Smooth muscle cell (in vitro differentiated cells): ENCODE measurements at regions not wholly inside any gene's neighbourhood (a gene's known extent, or its start where the extent isn't known, plus 50 kb on each side); places are given as distances from the start of the nearest gene placed in this dataset.

Experiments used
- DNase-seq: peaks from one replicate; lab custom pipeline; 2025; ENCODE audit not compliant: unreplicated experiment; lab: John Stamatoyannopoulos, UW
- H2AFZ ChIP-seq: fragments of 200-600 bp; sonication (generic); 2 replicates; pipeline ENCODE4 v1.6.0; 2016; ENCODE audit warnings: antibody characterized with exemption, low read depth, mild to moderate bottlenecking
- H3F3A ChIP-seq: fragments of 200-600 bp; sonication (generic); 2 replicates; pipeline ENCODE4 v1.6.0; 2017; ENCODE audit warnings: antibody characterized with exemption, low read depth
- H3K27ac ChIP-seq: fragments of 200-600 bp; sonication (generic); 2 replicates; pipeline ENCODE4 v1.5.1; 2016; ENCODE audit warnings: low read depth, mild to moderate bottlenecking
- H3K27me3 ChIP-seq: fragments of 200-600 bp; sonication (generic); 2 replicates; pipeline ENCODE4 v1.6.1; 2016; ENCODE audit warnings: low read depth, mild to moderate bottlenecking
- H3K36me3 ChIP-seq: fragments of 200-600 bp; sonication (generic); 2 replicates; pipeline ENCODE4 v1.5.1; 2016; ENCODE audit warnings: low read depth
- H3K4me1 ChIP-seq: fragments of 200-600 bp; sonication (generic); 2 replicates; pipeline ENCODE4 v1.5.1; 2016; ENCODE audit warnings: low read depth
- H3K4me2 ChIP-seq: fragments of 200-600 bp; sonication (generic); 2 replicates; pipeline ENCODE4 v1.6.0; 2016; ENCODE audit warnings: mild to moderate bottlenecking
- H3K4me3 ChIP-seq: fragments of 200-600 bp; sonication (generic); 2 replicates; pipeline ENCODE4 v1.5.1; 2016; ENCODE audit warnings: mild to moderate bottlenecking
- H3K79me2 ChIP-seq: fragments of 200-600 bp; sonication (generic); 2 replicates; pipeline ENCODE4 v1.6.0; 2016; ENCODE audit warnings: low read depth, mild to moderate bottlenecking
- H3K9ac ChIP-seq: fragments of 200-600 bp; sonication (generic); 2 replicates; pipeline ENCODE4 v1.6.0; 2016; ENCODE audit warnings: low read depth
- H3K9me3 ChIP-seq: fragments of 200-600 bp; sonication (generic); replicated peaks from 2 replicates; pipeline ENCODE4 v1.5.1; 2016; ENCODE audit warnings: low read depth
- H4K20me1 ChIP-seq: fragments of 200-600 bp; sonication (generic); 2 replicates; pipeline ENCODE4 v1.6.0; 2016; ENCODE audit warnings: low read depth
- CTCF ChIP-seq: fragments of 200-600 bp; sonication (generic); IDR thresholded peaks from 2 replicates; pipeline ENCODE4 v1.5.1; 2017; ENCODE audit warnings: borderline replicate concordance, mild to moderate bottlenecking, antibody characterized with exemption; ENCODE audit not compliant: insufficient read depth, poor library complexity, severe bottlenecking
- WGBS: methylation state at CpG from one replicate; pipeline ENCODE4 v1.1.7; 2016; ENCODE audit warnings: low lambda C conversion rate; 5-methylcytosine and 5-hydroxymethylcytosine counted together

GRCh38 chr5:56340196-56340980 is 107.3 kb upstream of the ANKRD55 start:
- Histone ChIP-seq H3F3A (no peaks in the 10 kb centered on the region), H3K9ac (no peak overlapping the region), H3K36me3 (no peaks in the 10 kb centered on the region), H3K4me3 (no peak overlapping the region), H3K4me1 (no peaks in the 10 kb centered on the region), H3K27me3 (no peaks in the 10 kb centered on the region), H3K9me3 (no peaks in the 10 kb centered on the region), H3K79me2 (no peaks in the 10 kb centered on the region), H3K4me2 (no peak overlapping the region), H3K27ac (no peak overlapping the region), H2AFZ (no peak overlapping the region), H4K20me1 (no peaks in the 10 kb centered on the region)
- no peak for DNase-seq
- WGBS = 90% methylated on average over 3 of the region's 3 CpGs
- TF ChIP-seq CTCF = no peak

- Histone ChIP-seq H3K79me2 (no peaks in the 10 kb centered on the region), H3F3A (no peaks in the 10 kb centered on the region), H3K27me3 (no peaks in the 10 kb centered on the region), H3K9me3 (no peaks in the 10 kb centered on the region), H2AFZ (no peak overlapping the region), H3K9ac (no peak overlapping the region), H3K36me3 (peaks cover 5% of the 10 kb centered on the region), H3K4me3 (no peak overlapping the region), H3K4me2 (no peak overlapping the region), H4K20me1 (no peaks in the 10 kb centered on the region), H3K4me1 (no peaks in the 10 kb centered on the region), H3K27ac (no peak overlapping the region)
- 71% methylated on average over 4 of the region's 4 CpGs for WGBS
- TF ChIP-seq CTCF = no peak
- no peak for DNase-seq
Measured at GRCh38 chr5:56339732-56340131, 106.6 kb upstream of the ANKRD55 start.

GRCh38 chr5:56337715-56338319 is 104.7 kb upstream of the ANKRD55 start:
- H3F3A ChIP-seq = peaks cover under 1% of the 10 kb centered on the region
- no peaks in the 10 kb centered on the region for H3K4me1 ChIP-seq
- no peaks in the 10 kb centered on the region for H3K79me2 ChIP-seq
- no peak for DNase-seq
- H3K4me3 ChIP-seq = no peak overlapping the region
- 92% methylated on average over 5 of the region's 5 CpGs for WGBS
- no peak overlapping the region for H3K9ac ChIP-seq
- peaks cover 5% of the 10 kb centered on the region for H3K9me3 ChIP-seq
- peaks cover 7% of the 10 kb centered on the region for H3K36me3 ChIP-seq
- no peak for TF ChIP-seq CTCF
- H4K20me1 ChIP-seq = no peaks in the 10 kb centered on the region
- H3K27me3 ChIP-seq = no peaks in the 10 kb centered on the region
- no peak overlapping the region for H2AFZ ChIP-seq
- no peak overlapping the region for H3K27ac ChIP-seq
- H3K4me2 ChIP-seq = no peak overlapping the region

GRCh38 chr5:56335212-56335611 is 102.1 kb upstream of the ANKRD55 start:
- DNase-seq = no peak
- no peaks in the 10 kb centered on the region for H4K20me1 ChIP-seq
- H3K9ac ChIP-seq = no peak overlapping the region
- peaks cover 7% of the 10 kb centered on the region for H3K36me3 ChIP-seq
- H3K27ac ChIP-seq = no peak overlapping the region
- H3K4me3 ChIP-seq = no peak overlapping the region
- H3F3A ChIP-seq = peaks cover 24% of the 10 kb centered on the region
- no peak for TF ChIP-seq CTCF
- peaks cover 5% of the 10 kb centered on the region for H3K9me3 ChIP-seq
- no peak overlapping the region for H2AFZ ChIP-seq
- no peak overlapping the region for H3K4me2 ChIP-seq
- H3K79me2 ChIP-seq = no peaks in the 10 kb centered on the region
- peaks cover 8% of the 10 kb centered on the region for H3K4me1 ChIP-seq
- no peaks in the 10 kb centered on the region for H3K27me3 ChIP-seq
